Parathyroid adenoma (tissue), 2 donors: ENCODE measurements at regions not wholly inside any gene's neighbourhood (a gene's known extent, or its start where the extent isn't known, plus 50 kb on each side); places are given as distances from the start of the nearest gene placed in this dataset.

Experiments used
- H2AFZ ChIP-seq: fragments of 300-600 bp; sonication (generic); one replicate; pipeline ENCODE4 v1.7.0; 2017; ENCODE audit warnings: antibody characterized with exemption, mild to moderate bottlenecking
- H3K27ac ChIP-seq: fragments of 300-600 bp; sonication (generic); one replicate; pipeline ENCODE4 v1.7.0; 2017
- H3K27me3 ChIP-seq: fragments of 300-600 bp; sonication (generic); one replicate; pipeline ENCODE4 v1.7.0; 2017; ENCODE audit warnings: low read length; ENCODE audit not compliant: control insufficient read depth, insufficient read depth
- H3K36me3 ChIP-seq: fragments of 300-600 bp; sonication (generic); one replicate; pipeline ENCODE4 v1.7.0; 2017; ENCODE audit warnings: low read length; ENCODE audit not compliant: control insufficient read depth, insufficient read depth
- H3K4me1 ChIP-seq: fragments of 300-600 bp; sonication (generic); one replicate; pipeline ENCODE4 v1.7.0; 2017; ENCODE audit warnings: control low read depth
- H3K4me2 ChIP-seq: fragments of 300-600 bp; sonication (generic); one replicate; pipeline ENCODE4 v1.7.0; 2017; ENCODE audit warnings: low read length
- H3K4me3 ChIP-seq: fragments of 300-600 bp; sonication (generic); one replicate; pipeline ENCODE4 v1.7.0; 2017; ENCODE audit warnings: low read depth, low read length
- H3K79me2 ChIP-seq: fragments of 300-600 bp; sonication (generic); one replicate; pipeline ENCODE4 v1.7.0; 2017; ENCODE audit warnings: control low read depth
- H3K9ac ChIP-seq: fragments of 300-600 bp; sonication (generic); one replicate; pipeline ENCODE4 v1.7.0; 2017; ENCODE audit warnings: mild to moderate bottlenecking
- H3K9me3 ChIP-seq: fragments of 300-600 bp; sonication (generic); one replicate; pipeline ENCODE4 v1.7.0; 2017; ENCODE audit warnings: low read length; ENCODE audit not compliant: control insufficient read depth
- CTCF ChIP-seq: fragments of 300-600 bp; sonication (generic); IDR thresholded peaks from one replicate; pipeline ENCODE4 v1.7.0; 2017; ENCODE audit warnings: antibody characterized with exemption, mild to moderate bottlenecking
- donor health status: primary hyperparathyroidism.

- H3K27me3 ChIP-seq: no peaks in the 10 kb centered on the region
- no peak overlapping the region for H3K9ac ChIP-seq
- H3K4me2 ChIP-seq: no peak overlapping the region
- no peak overlapping the region for H3K27ac ChIP-seq
- no peaks in the 10 kb centered on the region for H3K9me3 ChIP-seq
- no peaks in the 10 kb centered on the region for H3K79me2 ChIP-seq
- H3K4me3 ChIP-seq: no peak overlapping the region
- no peaks in the 10 kb centered on the region for H3K4me1 ChIP-seq
- H2AFZ ChIP-seq: no peak overlapping the region
- no peak for TF ChIP-seq CTCF
- H3K36me3 ChIP-seq: no peaks in the 10 kb centered on the region
Measured at GRCh38 chr9:12891588-12891987, 116.8 kb downstream of the LURAP1L start.

- Histone ChIP-seq H2AFZ (no peak overlapping the region), H3K4me2 (no peak overlapping the region), H3K79me2 (no peaks in the 10 kb centered on the region), H3K36me3 (no peaks in the 10 kb centered on the region), H3K9me3 (no peaks in the 10 kb centered on the region), H3K27me3 (no peaks in the 10 kb centered on the region), H3K4me1 (no peaks in the 10 kb centered on the region), H3K4me3 (no peak overlapping the region), H3K9ac (no peak overlapping the region), H3K27ac (no peak overlapping the region)
- TF ChIP-seq CTCF: no peak
Measured at GRCh38 chr9:12903316-12903715, 128.5 kb downstream of the LURAP1L start.

- Histone ChIP-seq H2AFZ (no peak overlapping the region), H3K4me1 (no peaks in the 10 kb centered on the region), H3K4me2 (no peak overlapping the region), H3K27me3 (no peaks in the 10 kb centered on the region), H3K9ac (no peak overlapping the region), H3K9me3 (no peaks in the 10 kb centered on the region), H3K27ac (no peak overlapping the region), H3K36me3 (no peaks in the 10 kb centered on the region), H3K4me3 (no peak overlapping the region), H3K79me2 (no peaks in the 10 kb centered on the region)
- TF ChIP-seq CTCF: no peak
Measured at GRCh38 chr9:12904261-12905000, 129.6 kb downstream of the LURAP1L start.

GRCh38 chr9:12906646-12907045 lies 131.8 kb downstream of the LURAP1L start:
- no peak overlapping the region for H2AFZ ChIP-seq
- no peak overlapping the region for H3K9ac ChIP-seq
- no peaks in the 10 kb centered on the region for H3K27me3 ChIP-seq
- no peak overlapping the region for H3K4me3 ChIP-seq
- no peaks in the 10 kb centered on the region for H3K36me3 ChIP-seq
- H3K9me3 ChIP-seq: no peaks in the 10 kb centered on the region
- no peak overlapping the region for H3K27ac ChIP-seq
- no peaks in the 10 kb centered on the region for H3K4me1 ChIP-seq
- H3K4me2 ChIP-seq: no peak overlapping the region
- no peaks in the 10 kb centered on the region for H3K79me2 ChIP-seq
- no peak for TF ChIP-seq CTCF

- no peaks in the 10 kb centered on the region for H3K27me3 ChIP-seq
Measured at GRCh38 chr9:12908895-12909294, 134.1 kb downstream of the LURAP1L start.

More at GRCh38 chr9:12908895-12909294, 134.1 kb downstream of the LURAP1L start:
- Histone ChIP-seq H3K27ac (no peak overlapping the region), H3K36me3 (no peaks in the 10 kb centered on the region), H3K4me2 (no peak overlapping the region), H3K4me1 (no peaks in the 10 kb centered on the region), H3K79me2 (no peaks in the 10 kb centered on the region), H3K9ac (no peak overlapping the region), H3K9me3 (no peaks in the 10 kb centered on the region), H2AFZ (no peak overlapping the region), H3K4me3 (no peak overlapping the region)
- TF ChIP-seq CTCF: no peak
